ENCODE measurements at regions not wholly inside any gene's neighbourhood (a gene's known extent, or its start where the extent isn't known, plus 50 kb on each side); places are given as distances from the start of the nearest gene placed in this dataset.

DNA sequence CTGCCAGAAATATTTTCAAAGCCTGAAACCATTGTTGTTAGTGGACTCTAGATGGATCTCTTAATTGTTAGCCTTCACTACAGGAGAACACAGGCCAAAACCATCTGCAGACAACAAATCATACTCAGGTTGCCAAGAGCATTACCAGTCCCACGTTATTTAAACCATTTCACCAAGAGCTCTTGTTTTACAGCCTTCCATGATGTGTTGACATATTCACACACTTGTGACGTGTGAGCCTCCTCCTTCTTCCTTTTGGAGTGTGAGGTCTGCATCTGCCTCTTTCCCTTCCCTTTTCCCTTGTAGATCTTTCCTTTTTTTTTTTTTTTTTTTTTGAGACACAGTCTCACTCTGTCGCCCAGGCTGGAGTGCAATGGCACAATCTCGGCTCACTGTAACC, 279.0 kb downstream of the AUH start:
- TF ChIP-seq, protein P1, sequence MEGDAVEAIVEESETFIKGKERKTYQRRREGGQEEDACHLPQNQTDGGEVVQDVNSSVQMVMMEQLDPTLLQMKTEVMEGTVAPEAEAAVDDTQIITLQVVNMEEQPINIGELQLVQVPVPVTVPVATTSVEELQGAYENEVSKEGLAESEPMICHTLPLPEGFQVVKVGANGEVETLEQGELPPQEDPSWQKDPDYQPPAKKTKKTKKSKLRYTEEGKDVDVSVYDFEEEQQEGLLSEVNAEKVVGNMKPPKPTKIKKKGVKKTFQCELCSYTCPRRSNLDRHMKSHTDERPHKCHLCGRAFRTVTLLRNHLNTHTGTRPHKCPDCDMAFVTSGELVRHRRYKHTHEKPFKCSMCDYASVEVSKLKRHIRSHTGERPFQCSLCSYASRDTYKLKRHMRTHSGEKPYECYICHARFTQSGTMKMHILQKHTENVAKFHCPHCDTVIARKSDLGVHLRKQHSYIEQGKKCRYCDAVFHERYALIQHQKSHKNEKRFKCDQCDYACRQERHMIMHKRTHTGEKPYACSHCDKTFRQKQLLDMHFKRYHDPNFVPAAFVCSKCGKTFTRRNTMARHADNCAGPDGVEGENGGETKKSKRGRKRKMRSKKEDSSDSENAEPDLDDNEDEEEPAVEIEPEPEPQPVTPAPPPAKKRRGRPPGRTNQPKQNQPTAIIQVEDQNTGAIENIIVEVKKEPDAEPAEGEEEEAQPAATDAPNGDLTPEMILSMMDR (conservative IDR thresholded peaks at IDR 0.05; ENCODE audit: low read depth in 2 of 2), result no peak
- no peak for TF ChIP-seq POLR2AphosphoS5 (IDR thresholded peaks at IDR 0.05; ENCODE audit: low read depth)
- no peak for TF ChIP-seq EZH2 (IDR thresholded peaks at IDR 0.05; ENCODE audit: low read depth, unreplicated experiment)
- no peak for TF ChIP-seq CREB1 (CRISPR knock-in tag; IDR thresholded peaks at IDR 0.05; ENCODE audit: low read depth)
